CD4-positive, CD25-positive, alpha-beta regulatory T cell (primary cell): ENCODE measurements at regions not wholly inside any gene's neighbourhood (a gene's known extent, or its start where the extent isn't known, plus 50 kb on each side); places are given as distances from the start of the nearest gene placed in this dataset.

Experiments
- ATAC-seq, 2 donors: fragments of 150-1000 bp; cut with Tn5 transposase; one replicate each; pipeline ENCODE4 v1.10.0; 2021; ENCODE audit warnings: low read depth in 2 of 2, moderate number of reproducible peaks in 2 of 2, moderate library complexity in 1 of 2
- DNase-seq, 3 donors: peaks; one replicate each; pipeline versions ENCODE4 v3.0.0 to v3.0.0-alpha.2; 2012 to 2022; ENCODE audit warnings: mixed read lengths in 1 of 3
- H3K27ac ChIP-seq: one replicate; pipeline ENCODE4 v1.7.0; 2013; ENCODE audit warnings: mild to moderate bottlenecking, low read length; ENCODE audit not compliant: insufficient read depth, poor library complexity, severe bottlenecking
- H3K27me3 ChIP-seq: one replicate; pipeline ENCODE4 v1.7.0; 2013; ENCODE audit warnings: low read length; ENCODE audit not compliant: control insufficient read depth, insufficient read depth
- H3K36me3 ChIP-seq: one replicate; pipeline ENCODE4 v1.7.0; 2013; ENCODE audit warnings: mild to moderate bottlenecking, low read length, moderate library complexity; ENCODE audit not compliant: control insufficient read depth, insufficient read depth
- H3K4me1 ChIP-seq: 2 replicates; pipeline ENCODE4 v1.7.0; 2013; ENCODE audit warnings: mild to moderate bottlenecking, low read length; ENCODE audit not compliant: insufficient read depth, control insufficient read depth, poor library complexity, severe bottlenecking
- H3K4me3 ChIP-seq: one replicate; pipeline ENCODE4 v1.7.0; 2013; ENCODE audit warnings: low read depth, mild to moderate bottlenecking, low read length, moderate library complexity
- H3K9me3 ChIP-seq, 2 experiments: 1 replicate in 1 of 2; 2 replicates in 1 of 2; pipeline ENCODE4 v1.7.0; 2013; ENCODE audit warnings: low read length in 2 of 2, mild to moderate bottlenecking in 1 of 2, moderate library complexity in 1 of 2; ENCODE audit not compliant: control insufficient read depth in 2 of 2
- H3K27ac Mint-ChIP-seq, 3 donors: one replicate each; pipeline ENCODE4 v1.8.0; 2020 to 2022; ENCODE audit warnings: mild to moderate bottlenecking in 3 of 3, mixed read lengths in 3 of 3, moderate library complexity in 2 of 3
- H3K27me3 Mint-ChIP-seq: one replicate; pipeline ENCODE4 v1.8.0; 2022; ENCODE audit warnings: mild to moderate bottlenecking, mixed read lengths
- H3K36me3 Mint-ChIP-seq: one replicate; pipeline ENCODE4 v1.8.0; 2020; ENCODE audit warnings: mixed read lengths
- H3K4me1 Mint-ChIP-seq, 4 donors: one replicate each; pipeline ENCODE4 v1.8.0; 2020 to 2022; ENCODE audit warnings: mixed read lengths in 4 of 4, mild to moderate bottlenecking in 1 of 4
- H3K4me3 Mint-ChIP-seq, 4 donors: one replicate each; pipeline ENCODE4 v1.8.0; 2020 to 2022; ENCODE audit warnings: mild to moderate bottlenecking in 4 of 4, mixed read lengths in 4 of 4, moderate library complexity in 3 of 4
- H3K9me3 Mint-ChIP-seq, 7 donors: one replicate each; pipeline ENCODE4 v1.8.0; 2020 to 2022; ENCODE audit warnings: mixed read lengths in 7 of 7, mild to moderate bottlenecking in 3 of 7, moderate library complexity in 2 of 7

GRCh38 chr16:79429381-79430190 is 171.0 kb downstream of the MAF start:
- no peaks in the 10 kb centered on the region for H3K4me1 Mint-ChIP-seq
- Histone ChIP-seq H3K27me3 (no peaks in the 10 kb centered on the region), H3K9me3 (no peaks in the 10 kb centered on the region), H3K36me3 (no peaks in the 10 kb centered on the region), H3K4me1 (no peaks in the 10 kb centered on the region), H3K4me3 (no peak overlapping the region), H3K27ac (no peak overlapping the region)
- no peak overlapping the region for H3K27ac Mint-ChIP-seq
- H3K4me3 Mint-ChIP-seq: no peak overlapping the region
- peaks cover 0 to 2% (median 0%) of the 10 kb centered on the region in 7 donors for H3K9me3 Mint-ChIP-seq
- H3K36me3 Mint-ChIP-seq: no peaks in the 10 kb centered on the region
- peaks cover 4% of the 10 kb centered on the region for H3K27me3 Mint-ChIP-seq
- DNase-seq (no peak), ATAC-seq (no peak)

- no peaks in the 10 kb centered on the region for H3K27me3 Mint-ChIP-seq
- no peaks in the 10 kb centered on the region for H3K9me3 Mint-ChIP-seq
- H3K27me3 ChIP-seq: no peaks in the 10 kb centered on the region
- no peak overlapping the region for H3K4me3 ChIP-seq
- ATAC-seq (no peak), DNase-seq (no peak)
- H3K27ac ChIP-seq: no peak overlapping the region
- H3K4me1 ChIP-seq: no peaks in the 10 kb centered on the region
- H3K36me3 Mint-ChIP-seq: no peaks in the 10 kb centered on the region
- H3K36me3 ChIP-seq: no peaks in the 10 kb centered on the region
- H3K4me1 Mint-ChIP-seq: no peaks in the 10 kb centered on the region
- H3K4me3 Mint-ChIP-seq: no peak overlapping the region
- no peak overlapping the region for H3K27ac Mint-ChIP-seq
- H3K9me3 ChIP-seq: no peaks in the 10 kb centered on the region
These were observed 173.9 kb downstream of the MAF start for GRCh38 chr16:79426663-79427062.

DNA sequence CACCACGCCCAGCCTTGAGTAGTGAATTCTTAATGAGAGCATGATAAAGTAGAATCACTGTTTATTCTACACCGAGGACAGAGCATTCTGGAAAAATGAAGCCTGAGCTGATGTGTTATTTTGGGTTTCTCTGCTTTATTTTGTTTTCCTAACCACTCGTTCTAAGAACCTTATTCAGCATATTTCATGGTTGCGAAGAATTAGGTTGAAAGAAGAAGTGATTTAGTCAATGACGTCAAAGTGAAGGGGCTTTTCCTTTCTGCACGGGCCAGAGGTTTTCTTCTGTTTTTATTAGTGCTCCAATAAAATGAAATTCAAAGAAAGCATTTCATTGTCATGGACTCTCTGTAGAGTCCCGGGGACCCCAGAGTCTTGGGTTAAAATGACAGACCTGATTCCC is 178.5 kb downstream of the MAF start:
- Mint-ChIP-seq H3K27me3 (no peaks in the 10 kb centered on the region), H3K36me3 (no peaks in the 10 kb centered on the region), H3K4me1 (peaks cover 0 to 15% (median 5%) of the 10 kb centered on the region in 4 donors), H3K4me3 (no peak overlapping the region), H3K27ac (no peak overlapping the region), H3K9me3 (peaks cover 0 to 1% (median 0%) of the 10 kb centered on the region in 7 donors)
- Histone ChIP-seq H3K9me3 (no peaks in the 10 kb centered on the region), H3K27ac (no peak overlapping the region), H3K4me1 (peaks cover 4% of the 10 kb centered on the region), H3K36me3 (no peaks in the 10 kb centered on the region), H3K27me3 (no peaks in the 10 kb centered on the region), H3K4me3 (no peak overlapping the region)
- no peak for ATAC-seq
- DNase-seq: no peak

- Mint-ChIP-seq H3K4me3 (no peak overlapping the region), H3K27ac (no peak overlapping the region), H3K4me1 (peaks cover 8 to 24% (median 14%) of the 10 kb centered on the region in 4 donors), H3K36me3 (no peaks in the 10 kb centered on the region), H3K9me3 (peaks cover 0 to 1% (median 0%) of the 10 kb centered on the region in 7 donors), H3K27me3 (no peaks in the 10 kb centered on the region)
- no peak overlapping the region for H3K4me3 ChIP-seq
- no peaks in the 10 kb centered on the region for H3K36me3 ChIP-seq
- no peak for DNase-seq
- H3K4me1 ChIP-seq: peaks cover 14% of the 10 kb centered on the region
- H3K27ac ChIP-seq: no peak overlapping the region
- no peaks in the 10 kb centered on the region for H3K27me3 ChIP-seq
- ATAC-seq: no peak
- no peaks in the 10 kb centered on the region for H3K9me3 ChIP-seq
These were observed 179.4 kb downstream of the MAF start for GRCh38 chr16:79421126-79421525.

DNA sequence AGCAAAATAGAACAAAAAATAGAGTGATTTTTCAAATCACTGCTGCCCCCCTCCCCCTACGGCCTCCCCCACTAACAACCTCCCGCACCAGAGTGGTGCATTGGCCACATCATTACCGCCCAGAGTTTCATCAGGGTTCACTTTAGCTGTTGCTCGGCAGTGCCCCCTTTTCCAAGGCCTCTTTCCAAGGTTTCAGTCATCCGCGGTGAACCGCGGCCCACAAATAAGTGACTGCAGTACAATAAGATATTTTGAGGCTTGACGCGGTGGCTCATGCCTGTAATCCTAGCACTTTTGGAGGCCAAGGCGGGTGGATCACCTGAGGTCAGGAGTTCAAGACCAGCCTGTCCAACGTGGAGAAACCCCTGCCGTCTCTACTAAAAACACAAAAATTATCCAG is 180.0 kb downstream of the MAF start:
- Histone ChIP-seq H3K27ac (no peak overlapping the region), H3K4me1 (peaks cover 20% of the 10 kb centered on the region), H3K4me3 (no peak overlapping the region), H3K36me3 (no peaks in the 10 kb centered on the region), H3K27me3 (no peaks in the 10 kb centered on the region), H3K9me3 (no peaks in the 10 kb centered on the region)
- Mint-ChIP-seq H3K27me3 (no peaks in the 10 kb centered on the region), H3K9me3 (peaks cover 0 to 1% (median 0%) of the 10 kb centered on the region in 7 donors), H3K4me1 (peaks cover 13 to 30% (median 20%) of the 10 kb centered on the region in 4 donors), H3K27ac (peak overlapping the region in 1 of 3 donors; percentile 26), H3K36me3 (no peaks in the 10 kb centered on the region), H3K4me3 (no peak overlapping the region)
- ATAC-seq: no peak
- no peak for DNase-seq

DNA sequence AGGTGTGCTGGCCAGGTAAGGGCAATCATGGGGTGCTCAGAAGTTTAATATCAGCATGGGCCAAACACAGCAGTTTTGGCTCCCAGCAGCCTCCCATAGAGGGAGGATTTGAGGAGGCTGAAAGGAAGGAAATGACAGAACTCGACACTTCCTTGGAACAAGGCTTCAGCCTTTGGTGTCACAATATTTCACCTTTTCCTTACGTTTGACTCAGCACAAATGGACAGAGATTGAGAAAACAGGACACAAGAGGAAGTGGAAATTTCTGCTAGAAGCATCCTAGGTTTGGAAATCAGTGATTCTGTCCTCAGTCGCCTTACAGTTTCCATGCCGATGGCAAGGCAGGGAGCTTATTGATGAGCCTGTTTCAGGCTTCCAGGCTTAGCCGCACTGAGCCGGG is 181.4 kb downstream of the MAF start:
- Mint-ChIP-seq H3K27me3 (no peaks in the 10 kb centered on the region), H3K4me1 (peaks cover 13 to 43% (median 21%) of the 10 kb centered on the region in 4 donors), H3K4me3 (no peak overlapping the region), H3K9me3 (peaks cover 0 to 1% (median 0%) of the 10 kb centered on the region in 7 donors), H3K27ac (peak overlapping the region in 1 of 3 donors; percentile 24), H3K36me3 (no peaks in the 10 kb centered on the region)
- no peak overlapping the region for H3K4me3 ChIP-seq
- H3K9me3 ChIP-seq: no peaks in the 10 kb centered on the region
- ATAC-seq (no peak), DNase-seq (no peak)
- H3K36me3 ChIP-seq: no peaks in the 10 kb centered on the region
- no peaks in the 10 kb centered on the region for H3K27me3 ChIP-seq
- H3K4me1 ChIP-seq: peaks cover 24% of the 10 kb centered on the region
- no peak overlapping the region for H3K27ac ChIP-seq

GRCh38 chr16:79417601-79418008 is 182.9 kb downstream of the MAF start:
- no peak overlapping the region for H3K4me3 Mint-ChIP-seq
- ATAC-seq (no peak), DNase-seq (no peak)
- no peak overlapping the region for H3K27ac ChIP-seq
- H3K27ac Mint-ChIP-seq: no peak overlapping the region
- peaks cover 0 to 1% (median 0%) of the 10 kb centered on the region in 7 donors for H3K9me3 Mint-ChIP-seq
- no peaks in the 10 kb centered on the region for H3K9me3 ChIP-seq
- H3K27me3 Mint-ChIP-seq: no peaks in the 10 kb centered on the region
- no peak overlapping the region for H3K4me3 ChIP-seq
- H3K36me3 ChIP-seq: no peaks in the 10 kb centered on the region
- H3K27me3 ChIP-seq: no peaks in the 10 kb centered on the region
- H3K36me3 Mint-ChIP-seq: no peaks in the 10 kb centered on the region
- peaks cover 28% of the 10 kb centered on the region for H3K4me1 ChIP-seq
- H3K4me1 Mint-ChIP-seq: peaks cover 13 to 49% (median 24%) of the 10 kb centered on the region in 4 donors
